OCI-LY7 (cell line): ENCODE measurements at regions not wholly inside any gene's neighbourhood (a gene's known extent, or its start where the extent isn't known, plus 50 kb on each side); places are given as distances from the start of the nearest gene placed in this dataset.

Experiments
- BruUV-seq: library from RNA; stranded (reverse); fragments of 400-500 nt; replicated peaks from 2 replicates; lab custom pipeline; 2021; lab: Mats Ljungman, UMichigan
- CTCF ChIA-PET: fragments of 300-600 bp; sonication (Branson Sonifier 250); formaldehyde crosslinking; loops from one replicate; lab custom pipeline; 2022; ENCODE audit warnings: antibody characterized with exemption; ENCODE audit not compliant: unreplicated experiment; lab: Charles Lee
- POLR2A ChIA-PET: fragments of 300-600 bp; sonication (Branson Sonifier 250); formaldehyde crosslinking; loops from one replicate; lab custom pipeline; 2022; ENCODE audit warnings: antibody characterized with exemption; lab: Charles Lee
- DNase-seq: peaks from one replicate; pipeline ENCODE4 v3.0.0-alpha.2; 2015; ENCODE audit warnings: low spot score
- H2AFZ ChIP-seq: fragments of 200-600 bp; sonication (generic), shearing (Covaris generic); 2 replicates; pipeline ENCODE4 v1.6.1; 2014; ENCODE audit warnings: mild to moderate bottlenecking, antibody characterized with exemption, low read length, moderate library complexity
- H3K27ac ChIP-seq: fragments of 200-600 bp; sonication (generic); 2 replicates; pipeline ENCODE4 v1.5.1; 2014; ENCODE audit warnings: mixed run types, low read depth, mild to moderate bottlenecking, moderate library complexity, low read length, inconsistent platforms; ENCODE audit not compliant: poor library complexity, severe bottlenecking
- H3K36me3 ChIP-seq: fragments of 200-600 bp; sonication (generic); 2 replicates; pipeline ENCODE4 v1.6.1; 2014; ENCODE audit warnings: mild to moderate bottlenecking, antibody characterized with exemption, low read length, moderate library complexity, mixed read lengths; ENCODE audit not compliant: insufficient read depth
- H3K4me1 ChIP-seq: fragments of 200-600 bp; sonication (generic); 2 replicates; pipeline ENCODE4 v1.5.1; 2014; ENCODE audit warnings: mild to moderate bottlenecking, low read length; ENCODE audit not compliant: insufficient read depth, poor library complexity, severe bottlenecking
- H3K4me2 ChIP-seq: fragments of 200-600 bp; sonication (generic); 2 replicates; pipeline ENCODE4 v1.6.1; 2014; ENCODE audit warnings: mild to moderate bottlenecking, low read length
- H3K4me3 ChIP-seq: fragments of 200-600 bp; sonication (generic); 2 replicates; pipeline ENCODE4 v1.5.1; 2014; ENCODE audit warnings: mild to moderate bottlenecking, low read depth, low read length; ENCODE audit not compliant: poor library complexity, severe bottlenecking
- H3K79me2 ChIP-seq: fragments of 200-600 bp; sonication (generic); 2 replicates; pipeline ENCODE4 v1.6.1; 2016; ENCODE audit warnings: low read depth, mild to moderate bottlenecking, low read length, moderate library complexity, mixed read lengths; ENCODE audit not compliant: insufficient read depth
- H3K9me2 ChIP-seq: fragments of 200-600 bp; sonication (generic); 2 replicates; pipeline ENCODE4 v1.6.1; 2016; ENCODE audit warnings: mild to moderate bottlenecking, low read length, mixed read lengths; ENCODE audit not compliant: insufficient read depth
- H3K9me3 ChIP-seq: fragments of 200-600 bp; sonication (generic); 2 replicates; pipeline ENCODE4 v1.6.1; 2014; ENCODE audit warnings: mild to moderate bottlenecking, mixed run types, low read length, mixed read lengths
- H4K20me1 ChIP-seq: fragments of 200-600 bp; sonication (generic); 2 replicates; pipeline ENCODE4 v1.6.1; 2014; ENCODE audit warnings: mild to moderate bottlenecking, antibody characterized with exemption, low read length, moderate library complexity, mixed read lengths; ENCODE audit not compliant: insufficient read depth
- EZH2phosphoT487 ChIP-seq: fragments of 200-600 bp; sonication (generic); IDR thresholded peaks from 2 replicates; pipeline ENCODE4 v1.6.1; 2018; ENCODE audit warnings: low read depth, borderline replicate concordance, mild to moderate bottlenecking, mixed run types, antibody characterized with exemption, low read length, moderate library complexity, mixed read lengths
- intact Hi-C: fragments of 100-400 bp; cut with micrococcal nuclease; formaldehyde crosslinking; loops from one replicate; pipeline ENCODE4 v1.10.0; 2022; ENCODE audit not compliant: unreplicated experiment
- TF ChIP-seq, protein P1 (sequence below): fragments of 200-600 bp; sonication (generic); conservative IDR thresholded peaks from 2 replicates; pipeline ENCODE4 v1.5.1; 2014; ENCODE audit warnings: mild to moderate bottlenecking, antibody characterized with exemption, low read length, moderate library complexity, mixed read lengths

GRCh38 chr1:78231894-78232293 is 186.1 kb downstream of the GIPC2 start:
- CTCF ChIA-PET = no interaction called here
- no peak for TF ChIP-seq EZH2phosphoT487
- TF ChIP-seq, protein P1, sequence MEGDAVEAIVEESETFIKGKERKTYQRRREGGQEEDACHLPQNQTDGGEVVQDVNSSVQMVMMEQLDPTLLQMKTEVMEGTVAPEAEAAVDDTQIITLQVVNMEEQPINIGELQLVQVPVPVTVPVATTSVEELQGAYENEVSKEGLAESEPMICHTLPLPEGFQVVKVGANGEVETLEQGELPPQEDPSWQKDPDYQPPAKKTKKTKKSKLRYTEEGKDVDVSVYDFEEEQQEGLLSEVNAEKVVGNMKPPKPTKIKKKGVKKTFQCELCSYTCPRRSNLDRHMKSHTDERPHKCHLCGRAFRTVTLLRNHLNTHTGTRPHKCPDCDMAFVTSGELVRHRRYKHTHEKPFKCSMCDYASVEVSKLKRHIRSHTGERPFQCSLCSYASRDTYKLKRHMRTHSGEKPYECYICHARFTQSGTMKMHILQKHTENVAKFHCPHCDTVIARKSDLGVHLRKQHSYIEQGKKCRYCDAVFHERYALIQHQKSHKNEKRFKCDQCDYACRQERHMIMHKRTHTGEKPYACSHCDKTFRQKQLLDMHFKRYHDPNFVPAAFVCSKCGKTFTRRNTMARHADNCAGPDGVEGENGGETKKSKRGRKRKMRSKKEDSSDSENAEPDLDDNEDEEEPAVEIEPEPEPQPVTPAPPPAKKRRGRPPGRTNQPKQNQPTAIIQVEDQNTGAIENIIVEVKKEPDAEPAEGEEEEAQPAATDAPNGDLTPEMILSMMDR = no peak

GRCh38 chr1:78232630-78233029 is 186.9 kb downstream of the GIPC2 start:
- Histone ChIP-seq H3K9me2 (no peaks in the 10 kb centered on the region), H3K4me1 (no peaks in the 10 kb centered on the region), H2AFZ (no peak overlapping the region), H3K36me3 (no peaks in the 10 kb centered on the region), H3K4me3 (no peak overlapping the region), H4K20me1 (no peaks in the 10 kb centered on the region), H3K27ac (no peak overlapping the region), H3K4me2 (no peak overlapping the region), H3K79me2 (no peaks in the 10 kb centered on the region), H3K9me3 (no peaks in the 10 kb centered on the region)
- POLR2A ChIA-PET = interaction anchor here (0.6 to 1.2 kb wide), 4 partner anchors 8 to 27 kb away, joined by 3 read pairs; no protein-coding TSS in a partner anchor
- DNase-seq = no peak
- TF ChIP-seq EZH2phosphoT487 = no peak
- TF ChIP-seq, protein P1 = no peak
- intact Hi-C loops = no loop called here
- no TSS peak for BruUV-seq
- CTCF ChIA-PET = no interaction called here

More at GRCh38 chr1:78231894-78232293, 186.1 kb downstream of the GIPC2 start:
- Histone ChIP-seq H3K4me3 (no peak overlapping the region), H3K9me2 (no peaks in the 10 kb centered on the region), H3K9me3 (no peaks in the 10 kb centered on the region), H3K27ac (no peak overlapping the region), H4K20me1 (no peaks in the 10 kb centered on the region), H3K79me2 (no peaks in the 10 kb centered on the region), H3K4me2 (no peak overlapping the region), H2AFZ (no peak overlapping the region), H3K4me1 (no peaks in the 10 kb centered on the region), H3K36me3 (no peaks in the 10 kb centered on the region)
- no peak for DNase-seq
- intact Hi-C loops = no loop called here
- POLR2A ChIA-PET = interaction anchor here (1.2 kb wide), 1 partner anchor 9 kb away, joined by 3 read pairs; no protein-coding TSS in a partner anchor
- no TSS peak for BruUV-seq

- Histone ChIP-seq H3K4me2 (no peak overlapping the region), H3K4me3 (no peak overlapping the region), H3K36me3 (no peaks in the 10 kb centered on the region), H4K20me1 (no peaks in the 10 kb centered on the region), H3K9me2 (no peaks in the 10 kb centered on the region), H3K4me1 (no peaks in the 10 kb centered on the region), H3K27ac (no peak overlapping the region), H3K79me2 (no peaks in the 10 kb centered on the region), H3K9me3 (no peaks in the 10 kb centered on the region), H2AFZ (no peak overlapping the region)
- TF ChIP-seq, protein P1 = no peak
- no peak for TF ChIP-seq EZH2phosphoT487
- intact Hi-C loops = no loop called here
- DNase-seq = no peak
- BruUV-seq = no TSS peak
- ChIA-PET CTCF (no interaction called here), POLR2A (no interaction called here)
Observed at GRCh38 chr1:78234496-78234895, 188.7 kb downstream of the GIPC2 start.
